HL-60 (cell line): ENCODE measurements at regions not wholly inside any gene's neighbourhood (a gene's known extent, or its start where the extent isn't known, plus 50 kb on each side); places are given as distances from the start of the nearest gene placed in this dataset.

Experiments used
- GABPA ChIP-seq: IDR thresholded peaks from 2 replicates; pipeline ENCODE4 v1.6.1; 2012; ENCODE audit warnings: low read depth
- TF ChIP-seq, protein P1 (sequence below): IDR thresholded peaks from one replicate; pipeline ENCODE4 v1.5.1; 2011; ENCODE audit warnings: low read length, control low read depth, inconsistent platforms; ENCODE audit not compliant: insufficient read depth

- TF ChIP-seq GABPA, result no peak
- TF ChIP-seq, protein P1, sequence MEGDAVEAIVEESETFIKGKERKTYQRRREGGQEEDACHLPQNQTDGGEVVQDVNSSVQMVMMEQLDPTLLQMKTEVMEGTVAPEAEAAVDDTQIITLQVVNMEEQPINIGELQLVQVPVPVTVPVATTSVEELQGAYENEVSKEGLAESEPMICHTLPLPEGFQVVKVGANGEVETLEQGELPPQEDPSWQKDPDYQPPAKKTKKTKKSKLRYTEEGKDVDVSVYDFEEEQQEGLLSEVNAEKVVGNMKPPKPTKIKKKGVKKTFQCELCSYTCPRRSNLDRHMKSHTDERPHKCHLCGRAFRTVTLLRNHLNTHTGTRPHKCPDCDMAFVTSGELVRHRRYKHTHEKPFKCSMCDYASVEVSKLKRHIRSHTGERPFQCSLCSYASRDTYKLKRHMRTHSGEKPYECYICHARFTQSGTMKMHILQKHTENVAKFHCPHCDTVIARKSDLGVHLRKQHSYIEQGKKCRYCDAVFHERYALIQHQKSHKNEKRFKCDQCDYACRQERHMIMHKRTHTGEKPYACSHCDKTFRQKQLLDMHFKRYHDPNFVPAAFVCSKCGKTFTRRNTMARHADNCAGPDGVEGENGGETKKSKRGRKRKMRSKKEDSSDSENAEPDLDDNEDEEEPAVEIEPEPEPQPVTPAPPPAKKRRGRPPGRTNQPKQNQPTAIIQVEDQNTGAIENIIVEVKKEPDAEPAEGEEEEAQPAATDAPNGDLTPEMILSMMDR, result no peak
These were observed 236.1 kb downstream of the SPRY1 start for GRCh38 chr4:123632693-123633030.
